OCI-LY1 (cell line): ENCODE measurements at regions not wholly inside any gene's neighbourhood (a gene's known extent, or its start where the extent isn't known, plus 50 kb on each side); places are given as distances from the start of the nearest gene placed in this dataset.

Experiments
- H2AFZ ChIP-seq: fragments of 200-600 bp; sonication (generic), shearing (Covaris generic); 2 replicates; pipeline ENCODE4 v1.6.0; 2014; ENCODE audit warnings: antibody characterized with exemption, mild to moderate bottlenecking, low read length
- H3F3A ChIP-seq: fragments of 200-600 bp; sonication (generic), shearing (Covaris generic); 2 replicates; pipeline ENCODE4 v1.6.0; 2014; ENCODE audit warnings: mild to moderate bottlenecking, antibody characterized with exemption, low read length, moderate library complexity; ENCODE audit not compliant: insufficient read depth
- H3K27ac ChIP-seq: fragments of 200-600 bp; sonication (generic); 2 replicates; pipeline ENCODE4 v1.5.1; 2014; ENCODE audit warnings: low read length, mixed run types, mild to moderate bottlenecking, low read depth; ENCODE audit not compliant: poor library complexity, severe bottlenecking
- H3K27me3 ChIP-seq: fragments of 200-600 bp; sonication (generic); 2 replicates; pipeline ENCODE4 v1.6.0; 2014; ENCODE audit warnings: antibody characterized with exemption, mild to moderate bottlenecking, low read length, moderate library complexity; ENCODE audit not compliant: insufficient read depth
- H3K36me3 ChIP-seq: fragments of 200-600 bp; sonication (generic); 2 replicates; pipeline ENCODE4 v1.6.1; 2014; ENCODE audit warnings: mild to moderate bottlenecking, antibody characterized with exemption, low read length, moderate library complexity, mixed read lengths; ENCODE audit not compliant: insufficient read depth
- H3K4me1 ChIP-seq: fragments of 200-600 bp; sonication (generic); 2 replicates; pipeline ENCODE4 v1.5.1; 2014; ENCODE audit warnings: mild to moderate bottlenecking, low read length, moderate library complexity; ENCODE audit not compliant: insufficient read depth, severe bottlenecking
- H3K4me2 ChIP-seq: fragments of 200-600 bp; sonication (generic), shearing (Covaris generic); 2 replicates; pipeline ENCODE4 v1.6.1; 2014; ENCODE audit warnings: low read length
- H3K4me3 ChIP-seq: fragments of 200-600 bp; sonication (generic); 2 replicates; pipeline ENCODE4 v1.5.1; 2014; ENCODE audit warnings: low read length, low read depth, mild to moderate bottlenecking, mixed read lengths; ENCODE audit not compliant: poor library complexity, severe bottlenecking
- H3K79me2 ChIP-seq: fragments of 200-600 bp; shearing (Covaris generic); 2 replicates; pipeline ENCODE4 v1.6.1; 2016; ENCODE audit warnings: mixed run types, low read length, mixed read lengths; ENCODE audit not compliant: insufficient read depth
- H3K9ac ChIP-seq: fragments of 200-600 bp; sonication (generic), shearing (Covaris generic); 2 replicates; pipeline ENCODE4 v1.6.1; 2014; ENCODE audit warnings: mild to moderate bottlenecking, low read length, mixed read lengths
- H3K9me2 ChIP-seq: fragments of 200-600 bp; sonication (generic), shearing (Covaris generic); 2 replicates; pipeline ENCODE4 v1.6.1; 2014; ENCODE audit warnings: low read depth, mild to moderate bottlenecking, low read length, mixed read lengths
- H3K9me3 ChIP-seq: fragments of 200-600 bp; shearing (Covaris generic); 2 replicates; pipeline ENCODE4 v1.6.1; 2014; ENCODE audit warnings: low read length, mixed read lengths
- H4K20me1 ChIP-seq: fragments of 200-600 bp; sonication (generic), shearing (Covaris generic); 2 replicates; pipeline ENCODE4 v1.6.0; 2016; ENCODE audit warnings: mild to moderate bottlenecking, low read length; ENCODE audit not compliant: insufficient read depth
- EZH2 ChIP-seq: fragments of 200-600 bp; sonication (generic), shearing (Covaris generic); IDR thresholded peaks from 2 replicates; pipeline ENCODE4 v1.8.0; 2017; ENCODE audit warnings: borderline replicate concordance, mixed run types, mild to moderate bottlenecking, antibody characterized with exemption, low read length, moderate library complexity, mixed read lengths
- TF ChIP-seq, protein P1 (sequence below): fragments of 200-600 bp; sonication (generic), shearing (Covaris generic); IDR thresholded peaks from 2 replicates; pipeline ENCODE4 v1.5.1; 2017; ENCODE audit warnings: mild to moderate bottlenecking, antibody characterized with exemption, low read length, moderate library complexity, mixed read lengths

- H3F3A ChIP-seq = no peaks in the 10 kb centered on the region
- no peak for TF ChIP-seq EZH2
- TF ChIP-seq, protein P1, sequence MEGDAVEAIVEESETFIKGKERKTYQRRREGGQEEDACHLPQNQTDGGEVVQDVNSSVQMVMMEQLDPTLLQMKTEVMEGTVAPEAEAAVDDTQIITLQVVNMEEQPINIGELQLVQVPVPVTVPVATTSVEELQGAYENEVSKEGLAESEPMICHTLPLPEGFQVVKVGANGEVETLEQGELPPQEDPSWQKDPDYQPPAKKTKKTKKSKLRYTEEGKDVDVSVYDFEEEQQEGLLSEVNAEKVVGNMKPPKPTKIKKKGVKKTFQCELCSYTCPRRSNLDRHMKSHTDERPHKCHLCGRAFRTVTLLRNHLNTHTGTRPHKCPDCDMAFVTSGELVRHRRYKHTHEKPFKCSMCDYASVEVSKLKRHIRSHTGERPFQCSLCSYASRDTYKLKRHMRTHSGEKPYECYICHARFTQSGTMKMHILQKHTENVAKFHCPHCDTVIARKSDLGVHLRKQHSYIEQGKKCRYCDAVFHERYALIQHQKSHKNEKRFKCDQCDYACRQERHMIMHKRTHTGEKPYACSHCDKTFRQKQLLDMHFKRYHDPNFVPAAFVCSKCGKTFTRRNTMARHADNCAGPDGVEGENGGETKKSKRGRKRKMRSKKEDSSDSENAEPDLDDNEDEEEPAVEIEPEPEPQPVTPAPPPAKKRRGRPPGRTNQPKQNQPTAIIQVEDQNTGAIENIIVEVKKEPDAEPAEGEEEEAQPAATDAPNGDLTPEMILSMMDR = no peak
- H3K9me2 ChIP-seq = no peaks in the 10 kb centered on the region
- no peaks in the 10 kb centered on the region for H3K79me2 ChIP-seq
- H3K27ac ChIP-seq = no peak overlapping the region
- no peak overlapping the region for H3K4me3 ChIP-seq
- no peak overlapping the region for H3K9ac ChIP-seq
- H3K4me1 ChIP-seq = no peaks in the 10 kb centered on the region
- H2AFZ ChIP-seq = no peak overlapping the region
- H3K36me3 ChIP-seq = no peaks in the 10 kb centered on the region
- H3K9me3 ChIP-seq = no peaks in the 10 kb centered on the region
- no peaks in the 10 kb centered on the region for H3K27me3 ChIP-seq
- no peak overlapping the region for H3K4me2 ChIP-seq
- H4K20me1 ChIP-seq = no peaks in the 10 kb centered on the region
These were observed 146.6 kb upstream of the CAND1 start for GRCh38 chr12:67122584-67122983.

- Histone ChIP-seq H3K79me2 (no peaks in the 10 kb centered on the region), H4K20me1 (no peaks in the 10 kb centered on the region), H3K36me3 (no peaks in the 10 kb centered on the region), H3K4me3 (no peak overlapping the region), H3K9me3 (no peaks in the 10 kb centered on the region), H3K9ac (no peak overlapping the region), H2AFZ (no peak overlapping the region), H3K9me2 (no peaks in the 10 kb centered on the region), H3K27me3 (no peaks in the 10 kb centered on the region), H3F3A (no peaks in the 10 kb centered on the region), H3K4me2 (no peak overlapping the region), H3K27ac (no peak overlapping the region), H3K4me1 (no peaks in the 10 kb centered on the region)
- TF ChIP-seq, protein P1 = no peak
- no peak for TF ChIP-seq EZH2
These were observed 131.9 kb upstream of the CAND1 start for GRCh38 chr12:67137256-67137655.

DNA sequence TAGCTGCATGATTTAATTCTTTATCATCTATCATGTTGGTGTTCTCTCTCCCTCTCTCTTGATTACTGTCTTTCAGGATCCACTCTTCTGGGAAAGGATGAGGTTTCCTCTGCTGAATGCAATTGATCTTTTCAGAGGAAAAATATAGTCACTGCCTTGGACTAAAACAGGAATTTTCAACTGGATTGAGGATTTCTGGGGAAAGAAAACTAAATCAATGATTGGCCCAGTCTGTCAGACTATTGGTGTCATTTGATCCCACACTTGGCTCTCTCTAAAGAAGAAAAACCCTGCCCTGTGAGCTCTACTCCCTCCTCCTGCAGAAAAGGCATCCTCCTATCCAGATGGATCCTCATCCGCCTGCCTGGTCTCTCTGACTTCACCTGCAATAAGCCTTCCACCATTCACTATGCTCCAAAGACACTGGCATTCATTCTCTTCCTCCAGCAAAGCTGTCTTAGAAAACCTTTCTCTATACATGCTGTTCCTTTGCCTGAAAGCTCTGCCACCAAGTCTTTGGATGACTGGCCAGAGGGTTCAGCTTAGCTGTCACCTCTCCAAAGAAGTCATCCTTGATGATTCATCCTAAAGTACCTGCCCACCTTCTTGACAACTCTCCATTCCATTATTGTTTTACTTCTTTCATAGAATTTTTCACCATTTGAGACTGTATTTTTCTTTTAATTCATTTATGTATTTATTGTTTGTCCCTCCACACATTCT, 127.7 kb upstream of the CAND1 start:
- H2AFZ ChIP-seq = no peak overlapping the region
- no peaks in the 10 kb centered on the region for H4K20me1 ChIP-seq
- no peak overlapping the region for H3K4me2 ChIP-seq
- H3K27ac ChIP-seq = no peak overlapping the region
- no peaks in the 10 kb centered on the region for H3K4me1 ChIP-seq
- H3K9me2 ChIP-seq = no peaks in the 10 kb centered on the region
- no peaks in the 10 kb centered on the region for H3K36me3 ChIP-seq
- H3K79me2 ChIP-seq = no peaks in the 10 kb centered on the region
- H3F3A ChIP-seq = no peaks in the 10 kb centered on the region
- H3K4me3 ChIP-seq = no peak overlapping the region
- no peaks in the 10 kb centered on the region for H3K27me3 ChIP-seq
- TF ChIP-seq, protein P1 = no peak
- TF ChIP-seq EZH2 = no peak
- no peak overlapping the region for H3K9ac ChIP-seq
- H3K9me3 ChIP-seq = no peaks in the 10 kb centered on the region
